CD14-positive monocyte (primary cell): ENCODE measurements at regions not wholly inside any gene's neighbourhood (a gene's known extent, or its start where the extent isn't known, plus 50 kb on each side); places are given as distances from the start of the nearest gene placed in this dataset.

Experiments
- DNase-seq, 3 donors: peaks; one replicate each; pipeline ENCODE4 v3.0.0-alpha.2; 2011 to 2022
- H2AFZ ChIP-seq: 2 replicates; pipeline ENCODE4 v1.6.0; 2012; ENCODE audit warnings: mild to moderate bottlenecking, low read depth, low read length, inconsistent platforms; ENCODE audit not compliant: insufficient read depth, poor library complexity, severe bottlenecking
- H3K27ac ChIP-seq, 2 donors: 1 replicate in 1 of 2; 2 replicates in 1 of 2; pipeline ENCODE4 v1.5.1; 2012 to 2013; ENCODE audit warnings: low read length in 2 of 2, control low read depth in 1 of 2, inconsistent platforms in 1 of 2, low read depth in 1 of 2, mild to moderate bottlenecking in 1 of 2
- H3K27me3 ChIP-seq, 2 donors: one replicate each; pipeline versions ENCODE4 v1.6.0 to v1.6.1; 2011 to 2013; ENCODE audit warnings: low read length in 2 of 2; ENCODE audit not compliant: control insufficient read depth in 2 of 2, insufficient read depth in 2 of 2
- H3K36me3 ChIP-seq, 2 donors: replicated peaks in 1 of 2; 1 replicate in 1 of 2; 2 replicates in 1 of 2; pipeline versions ENCODE4 v1.5.1 to v1.6.1; 2012 to 2013; ENCODE audit warnings: low read length in 2 of 2, control low read depth in 1 of 2, inconsistent platforms in 1 of 2, mild to moderate bottlenecking in 1 of 2; ENCODE audit not compliant: insufficient read depth in 2 of 2, control insufficient read depth in 1 of 2
- H3K4me1 ChIP-seq, 2 donors: 1 replicate in 1 of 2; 2 replicates in 1 of 2; pipeline versions ENCODE4 v1.5.1 to v1.6.1; 2012 to 2013; ENCODE audit warnings: low read length in 2 of 2, control low read depth in 1 of 2, inconsistent platforms in 1 of 2, mild to moderate bottlenecking in 1 of 2, moderate library complexity in 1 of 2; ENCODE audit not compliant: insufficient read depth in 2 of 2, control insufficient read depth in 1 of 2
- H3K4me2 ChIP-seq: replicated peaks from 2 replicates; pipeline ENCODE3; 2012; ENCODE audit warnings: low read length, moderate library complexity, mild to moderate bottlenecking; ENCODE audit not compliant: poor library complexity, severe bottlenecking; ENCODE audit errors: extremely low read depth
- H3K4me3 ChIP-seq, 3 experiments: fragments of 200-600 bp in 1 of 3; sonication (generic) in 1 of 3; replicated peaks in 1 of 3; 1 replicate in 2 of 3; 2 replicates in 1 of 3; pipeline ENCODE4 v1.5.1; 2011 to 2013; ENCODE audit warnings: low read length in 3 of 3, mild to moderate bottlenecking in 3 of 3, control low read depth in 2 of 3, low read depth in 2 of 3, inconsistent platforms in 1 of 3, moderate library complexity in 1 of 3
- H3K79me2 ChIP-seq: 2 replicates; pipeline ENCODE4 v1.6.0; 2012; ENCODE audit warnings: mild to moderate bottlenecking, control low read depth, inconsistent platforms, low read length, moderate library complexity; ENCODE audit not compliant: insufficient read depth
- H3K9ac ChIP-seq: 2 replicates; pipeline ENCODE4 v1.6.0; 2017; ENCODE audit warnings: low read length, mild to moderate bottlenecking; ENCODE audit not compliant: insufficient read depth, poor library complexity, severe bottlenecking
- H3K9me3 ChIP-seq, 2 donors: replicated peaks in 1 of 2; 1 replicate in 1 of 2; 2 replicates in 1 of 2; pipeline versions ENCODE4 v1.5.1 to v1.6.1; 2012 to 2013; ENCODE audit warnings: low read length in 2 of 2, control low read depth in 1 of 2; ENCODE audit not compliant: control insufficient read depth in 1 of 2, insufficient read depth in 1 of 2
- H4K20me1 ChIP-seq: 2 replicates; pipeline ENCODE4 v1.6.0; 2012; ENCODE audit warnings: mild to moderate bottlenecking, low read length, control low read depth, moderate library complexity; ENCODE audit not compliant: insufficient read depth
- H3K27ac Mint-ChIP-seq, 7 donors: one replicate each; pipeline ENCODE4 v1.8.0; 2020; ENCODE audit warnings: mild to moderate bottlenecking in 7 of 7, mixed read lengths in 7 of 7, moderate library complexity in 6 of 7, inconsistent platforms in 2 of 7
- H3K27me3 Mint-ChIP-seq, 3 donors: one replicate each; pipeline ENCODE4 v1.8.0; 2021 to 2022; ENCODE audit warnings: low read depth in 3 of 3, mild to moderate bottlenecking in 3 of 3, mixed read lengths in 3 of 3, moderate library complexity in 3 of 3, inconsistent platforms in 1 of 3
- H3K36me3 Mint-ChIP-seq, 2 donors: one replicate each; pipeline ENCODE4 v1.8.0; 2020; ENCODE audit warnings: mixed read lengths in 2 of 2, inconsistent platforms in 1 of 2, mild to moderate bottlenecking in 1 of 2
- H3K4me1 Mint-ChIP-seq: one replicate; pipeline ENCODE4 v1.8.0; 2020; ENCODE audit warnings: mild to moderate bottlenecking, mixed read lengths
- H3K4me3 Mint-ChIP-seq, 2 donors: one replicate each; pipeline ENCODE4 v1.8.0; 2020; ENCODE audit warnings: mild to moderate bottlenecking in 2 of 2, mixed read lengths in 2 of 2, moderate library complexity in 1 of 2
- H3K9me3 Mint-ChIP-seq, 7 donors: one replicate each; pipeline ENCODE4 v1.8.0; 2020 to 2022; ENCODE audit warnings: mixed read lengths in 7 of 7, mild to moderate bottlenecking in 6 of 7, moderate library complexity in 6 of 7, inconsistent platforms in 2 of 7
- CTCF ChIP-seq: fragments of 200-600 bp; IDR thresholded peaks from one replicate; pipeline ENCODE4 v1.8.0; 2022; ENCODE audit warnings: antibody characterized with exemption, mild to moderate bottlenecking
- WGBS: methylation state at CpG from one replicate; pipeline ENCODE4 v1.1.5; 2013; ENCODE audit warnings: missing lambda C conversion rate; ENCODE audit not compliant: insufficient coverage; 5-methylcytosine and 5-hydroxymethylcytosine counted together
- intact Hi-C, 2 donors: fragments of 100-400 bp; cut with micrococcal nuclease; formaldehyde crosslinking; loops; one replicate each; pipeline versions ENCODE4 v1.15.0 to v1.15.1; 2023

- DNase-seq = no peak
- Mint-ChIP-seq H3K27ac (no peak overlapping the region), H3K36me3 (no peaks in the 10 kb centered on the region)
These were observed 1541.9 kb downstream of the AACS start for GRCh38 chr12:126607157-126607556.

GRCh38 chr12:126607867-126608266, 1542.6 kb downstream of the AACS start:
- H3K27ac Mint-ChIP-seq = no peak overlapping the region
- Histone ChIP-seq H3K4me1 (no peaks in the 10 kb centered on the region), H3K9ac (no peak overlapping the region), H2AFZ (no peak overlapping the region), H4K20me1 (no peaks in the 10 kb centered on the region), H3K36me3 (no peaks in the 10 kb centered on the region), H3K4me3 (no peak overlapping the region), H3K27ac (no peak overlapping the region), H3K9me3 (peaks cover 11 to 16% of the 10 kb centered on the region in 2 donors), H3K27me3 (no peaks in the 10 kb centered on the region), H3K4me2 (no peak overlapping the region), H3K79me2 (no peaks in the 10 kb centered on the region)
- H3K36me3 Mint-ChIP-seq = no peaks in the 10 kb centered on the region
- intact Hi-C loops = no loop called here
- no peak for DNase-seq
- no peak for TF ChIP-seq CTCF
- no CpG with 5 or more reads among the region's 1 CpG for WGBS
- peaks cover 1 to 14% (median 4%) of the 10 kb centered on the region in 7 donors for H3K9me3 Mint-ChIP-seq
- no peaks in the 10 kb centered on the region for H3K4me1 Mint-ChIP-seq
- H3K27me3 Mint-ChIP-seq = no peaks in the 10 kb centered on the region
- H3K4me3 Mint-ChIP-seq = no peak overlapping the region

More at GRCh38 chr12:126607157-126607556, 1541.9 kb downstream of the AACS start:
- WGBS = no CpG with 5 or more reads among the region's 1 CpG
- no peak overlapping the region for H2AFZ ChIP-seq
- Mint-ChIP-seq H3K4me1 (no peaks in the 10 kb centered on the region), H3K4me3 (no peak overlapping the region), H3K27me3 (no peaks in the 10 kb centered on the region), H3K9me3 (peaks cover 0 to 9% (median 2%) of the 10 kb centered on the region in 7 donors)
- no peak for TF ChIP-seq CTCF
- no peaks in the 10 kb centered on the region for H3K36me3 ChIP-seq
- no peaks in the 10 kb centered on the region for H3K4me1 ChIP-seq
- intact Hi-C loops = no loop called here
- H4K20me1 ChIP-seq = no peaks in the 10 kb centered on the region
- no peaks in the 10 kb centered on the region for H3K27me3 ChIP-seq
- no peaks in the 10 kb centered on the region for H3K79me2 ChIP-seq
- H3K4me2 ChIP-seq = no peak overlapping the region
- no peak overlapping the region for H3K9ac ChIP-seq
- H3K27ac ChIP-seq = no peak overlapping the region
- H3K9me3 ChIP-seq = peaks cover 6 to 14% of the 10 kb centered on the region in 2 donors
- H3K4me3 ChIP-seq = no peak overlapping the region
